HK-2 (cell line): ENCODE measurements at regions not wholly inside any gene's neighbourhood (a gene's known extent, or its start where the extent isn't known, plus 50 kb on each side); places are given as distances from the start of the nearest gene placed in this dataset.
A peak's percentile ranks its signal among the peaks of the same experiment; 100 is the strongest.

Experiments used
- DNase-seq: peaks from one replicate; pipeline ENCODE4 v3.0.0-alpha.2; 2018; ENCODE audit not compliant: unreplicated experiment

DNA sequence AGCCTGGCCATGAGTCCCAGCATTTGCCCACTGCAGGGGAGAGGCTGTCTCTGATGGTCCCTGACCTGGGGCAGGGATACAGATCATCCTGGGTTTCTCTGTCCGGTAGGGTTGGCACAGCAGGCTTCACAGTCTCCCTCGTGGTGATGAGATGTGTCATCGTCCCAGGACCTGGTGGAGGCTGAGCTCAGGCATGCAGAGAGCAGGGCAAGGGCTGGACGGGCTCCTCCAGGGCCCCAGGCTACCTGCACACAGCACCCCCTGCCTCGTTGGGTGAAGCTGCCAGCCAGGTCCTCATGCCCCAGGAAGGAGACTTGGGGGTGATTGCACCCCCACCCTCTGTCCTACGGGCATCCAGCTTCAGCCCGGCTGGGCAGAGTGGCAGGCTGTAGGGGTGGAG is 155.8 kb upstream of the GSE1 start:
- DNase-seq, result peak; percentile 37

DNA sequence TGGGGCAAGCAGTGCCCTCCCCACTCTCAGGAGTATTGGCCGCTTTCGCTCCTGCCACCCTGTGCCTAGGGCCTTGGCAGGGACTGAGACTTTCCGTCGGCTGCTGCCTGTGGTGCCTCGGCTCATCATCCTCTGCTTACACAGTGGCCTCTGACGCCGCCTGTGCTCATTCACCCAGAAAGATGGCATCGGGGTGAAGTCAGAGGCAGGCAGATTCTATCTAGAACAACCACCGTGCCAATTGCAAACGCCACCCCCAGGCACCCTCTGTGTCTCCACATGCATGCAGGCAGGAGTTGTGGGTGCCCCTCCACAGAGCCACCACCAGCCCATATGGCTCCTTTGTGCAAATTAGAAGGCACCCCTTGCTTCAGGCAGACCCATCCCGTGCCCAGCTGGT is 154.2 kb upstream of the GSE1 start:
- DNase-seq, result no peak

- no peak for DNase-seq
These were observed 153.4 kb upstream of the GSE1 start for GRCh38 chr16:85459529-85460251.

GRCh38 chr16:85460252-85461021 is 152.7 kb upstream of the GSE1 start:
- DNase-seq, result no peak

GRCh38 chr16:85461022-85461813 is 151.9 kb upstream of the GSE1 start:
- DNase-seq, result no peak

DNA sequence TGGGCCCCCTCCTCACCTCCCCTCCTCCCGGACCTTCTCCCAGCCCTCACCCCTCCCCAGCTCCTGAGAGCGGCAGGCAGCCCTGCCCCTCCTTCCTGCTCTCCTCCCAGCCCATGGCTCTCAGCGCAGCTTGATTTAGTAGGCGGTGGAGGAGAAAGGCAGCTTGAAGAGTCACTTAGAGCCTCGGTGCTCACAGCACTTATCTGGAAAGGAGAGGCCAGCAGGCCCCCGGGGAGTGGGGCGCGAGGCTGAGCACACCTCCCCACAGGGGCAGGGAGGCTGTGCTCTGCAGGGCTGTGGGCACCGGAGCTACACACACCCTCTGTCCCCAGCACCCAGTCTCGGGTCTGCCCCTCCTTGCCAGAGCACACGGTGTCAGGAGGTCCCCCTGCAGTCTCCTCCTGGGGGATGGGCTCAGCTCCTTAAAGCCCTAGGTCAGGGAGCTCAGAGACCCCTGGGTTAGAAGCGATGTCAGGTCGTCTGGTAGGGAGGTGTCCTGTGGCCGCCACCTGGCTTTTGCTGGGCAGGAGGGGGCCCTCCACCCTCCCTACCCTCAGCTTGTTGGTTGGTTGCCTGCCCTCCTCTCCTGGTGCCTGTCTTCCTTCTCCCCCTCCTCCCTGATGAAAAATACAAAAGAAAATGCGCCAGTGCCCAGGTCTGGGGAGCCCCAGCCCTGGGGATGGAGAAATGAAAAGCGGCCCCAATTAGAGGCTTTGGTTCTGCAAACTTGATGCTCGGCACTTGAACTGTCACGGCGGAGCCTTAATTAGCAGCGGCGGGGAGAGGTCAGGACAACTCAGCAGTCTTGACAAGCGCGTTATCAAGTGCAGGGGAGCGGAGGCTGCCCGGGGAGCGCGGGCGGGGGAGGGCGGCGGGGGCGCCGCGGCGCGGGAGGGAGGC is 151.1 kb upstream of the GSE1 start:
- no peak for DNase-seq

DNA sequence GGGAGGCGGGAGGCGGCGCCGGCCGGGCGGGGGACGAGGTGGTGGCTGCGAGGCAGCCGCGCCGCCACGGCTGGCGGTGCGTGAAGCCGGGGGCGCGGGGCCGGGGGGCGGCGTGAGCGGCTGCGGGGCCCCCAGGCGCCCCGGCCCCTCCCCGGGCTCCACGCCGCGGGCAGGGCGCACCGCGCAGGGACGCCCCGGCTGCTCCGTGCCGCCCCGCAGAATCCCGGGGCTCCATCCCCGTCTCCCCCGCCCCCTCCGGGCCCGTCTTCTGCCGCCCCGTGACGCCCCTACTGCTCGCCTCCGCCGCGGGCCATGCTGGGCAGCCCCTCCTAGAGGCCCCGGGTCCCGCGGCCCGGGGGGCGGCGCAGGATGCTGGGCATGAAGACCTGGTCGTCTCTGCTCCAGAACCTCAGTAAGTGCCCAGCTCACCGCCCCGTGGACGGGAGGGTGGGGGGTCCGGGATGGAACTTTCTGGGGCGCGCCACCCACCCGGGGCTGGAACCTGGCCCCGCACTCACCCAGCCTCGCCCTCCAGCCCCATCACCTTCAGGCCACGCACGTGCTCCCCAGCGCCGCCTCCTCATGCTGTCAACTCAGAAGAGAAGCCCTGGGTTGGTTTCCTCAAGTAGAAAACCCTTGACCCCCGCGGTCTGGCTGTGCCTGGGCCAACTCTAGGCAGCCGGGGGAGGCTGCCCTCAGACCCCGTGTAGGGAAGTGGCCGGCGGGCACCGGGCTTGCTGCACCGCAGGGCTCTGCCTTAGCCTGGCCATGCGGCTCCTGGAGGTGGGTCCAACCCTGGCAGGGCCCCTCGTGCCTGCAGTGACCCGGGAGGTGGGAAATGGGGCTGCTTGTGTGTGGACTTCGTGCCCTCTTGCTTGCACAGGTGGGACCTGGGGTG is 150.2 kb upstream of the GSE1 start:
- no peak for DNase-seq

GRCh38 chr16:85463672-85464382 is 149.3 kb upstream of the GSE1 start:
- DNase-seq, result no peak

DNA sequence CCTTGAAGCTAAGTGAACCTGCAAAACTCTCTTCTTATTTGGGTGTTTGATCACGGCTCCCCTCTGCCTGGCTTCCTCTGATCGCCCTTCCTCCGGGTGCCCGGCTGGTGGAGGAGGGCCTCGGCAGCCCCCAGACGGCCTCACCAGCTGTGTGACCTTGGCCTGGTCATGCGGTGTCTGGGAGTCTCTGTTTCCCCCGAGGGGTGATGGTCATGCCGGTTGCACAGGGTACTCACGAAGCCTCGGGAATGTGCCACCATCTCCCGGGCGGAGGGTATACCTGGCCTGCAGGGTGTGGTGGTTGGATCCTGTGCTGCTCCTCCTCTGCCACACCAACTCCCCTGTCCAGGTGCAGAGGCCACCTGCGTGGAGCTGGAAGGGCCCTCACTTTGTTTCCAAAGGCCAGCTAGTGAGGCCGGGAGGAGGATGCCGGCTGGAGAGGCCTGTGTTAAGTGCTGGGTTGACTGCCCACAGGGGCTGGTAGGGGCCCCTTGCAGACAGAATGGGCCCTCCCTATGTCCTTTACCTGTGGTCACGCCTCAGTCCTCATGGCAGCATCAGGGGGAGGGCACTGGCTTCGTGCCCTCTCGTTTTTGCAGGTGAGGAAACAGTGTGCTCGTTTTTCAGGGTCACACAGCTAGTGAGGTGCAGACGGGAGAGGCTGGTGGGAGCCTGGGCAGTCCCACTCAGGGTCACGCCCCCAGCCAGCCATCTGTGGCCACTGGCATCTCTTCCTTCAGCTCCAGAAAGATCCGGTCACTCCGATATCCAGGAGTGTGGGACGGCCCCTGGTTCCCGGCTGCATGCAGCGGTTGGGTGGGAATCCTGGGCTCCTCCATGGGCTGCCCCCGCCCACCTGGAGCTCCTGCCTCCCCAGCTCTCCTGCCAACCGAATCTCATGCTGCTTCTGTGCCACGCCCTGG is 148.5 kb upstream of the GSE1 start:
- DNase-seq, result no peak

- peak; percentile 9 for DNase-seq
These were observed 147.5 kb upstream of the GSE1 start for GRCh38 chr16:85465328-85466303.

- no peak for DNase-seq
These were observed 146.8 kb upstream of the GSE1 start for GRCh38 chr16:85466304-85466700.

DNA sequence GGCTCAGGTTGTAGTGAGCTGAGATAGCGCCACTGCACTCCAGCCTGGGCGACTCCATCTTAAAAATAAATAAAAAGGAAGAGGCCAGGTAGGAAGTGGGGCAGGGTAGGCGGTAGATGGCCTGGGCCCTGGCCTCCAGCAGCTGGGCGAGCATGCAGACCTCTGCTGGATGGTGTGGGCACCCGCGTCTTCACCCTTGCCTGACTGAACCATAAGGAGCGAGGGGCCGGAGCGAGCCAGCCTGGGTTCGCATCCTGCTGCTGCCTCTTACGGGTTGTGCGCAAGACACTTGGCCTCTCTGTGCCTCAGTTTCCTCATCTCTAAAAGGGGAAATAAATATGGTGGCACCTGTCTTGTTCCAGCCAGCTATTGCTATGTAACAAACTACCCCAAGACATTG is 146.1 kb upstream of the GSE1 start:
- no peak for DNase-seq

DNA sequence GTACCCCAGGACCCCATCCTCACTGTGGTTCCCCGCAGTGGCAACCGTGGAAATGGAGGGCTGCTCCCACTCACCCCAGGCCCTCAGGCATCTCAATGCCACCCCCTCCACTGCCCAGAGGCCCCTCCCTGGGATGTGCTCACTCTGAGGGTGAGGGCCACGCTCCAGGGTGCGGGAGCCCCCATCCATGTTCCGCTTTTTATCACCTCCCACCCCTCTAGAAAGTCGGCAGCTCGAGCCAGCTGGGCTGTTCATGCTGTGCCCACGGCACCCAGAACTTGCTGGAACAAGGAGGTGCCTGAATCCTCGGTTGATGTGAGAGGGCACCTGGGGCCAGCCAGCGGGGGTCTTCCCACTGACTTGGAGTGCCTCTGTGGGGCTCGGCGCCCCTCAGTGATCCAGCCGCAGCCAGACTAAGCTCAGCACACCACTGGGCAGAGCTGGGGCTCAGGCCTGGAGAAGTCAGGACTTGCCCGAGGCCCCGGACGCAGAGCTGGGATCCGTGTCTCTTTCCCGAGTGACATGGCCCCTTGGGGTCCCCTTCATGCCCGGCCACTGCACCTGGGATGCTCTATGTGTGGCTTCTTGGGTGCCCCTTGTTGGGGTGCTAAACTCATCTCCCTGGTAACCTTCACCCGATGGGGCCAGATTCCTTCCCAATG is 143.1 kb upstream of the GSE1 start:
- DNase-seq, result no peak

DNA sequence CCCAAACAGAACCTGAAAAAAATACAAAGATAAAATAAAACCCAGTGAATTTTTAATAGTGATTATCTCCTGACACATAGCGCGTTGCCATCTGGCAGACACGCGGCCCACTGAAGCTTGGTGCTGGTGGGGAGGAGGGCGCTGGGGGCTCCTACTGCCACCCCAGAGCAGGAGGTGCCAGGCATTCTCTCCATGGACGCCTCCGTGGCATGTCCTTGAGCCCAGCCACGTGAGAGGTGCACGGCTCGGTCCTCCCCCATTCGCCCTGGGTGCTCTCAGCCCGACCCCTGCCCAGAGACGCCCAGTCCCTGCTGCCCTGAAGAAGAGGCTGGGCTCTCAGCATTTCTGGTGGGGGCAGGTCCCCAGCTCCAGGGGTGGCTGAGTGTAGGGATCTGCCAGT is 142.2 kb upstream of the GSE1 start:
- DNase-seq, result no peak

GRCh38 chr16:85471469-85472431 is 141.4 kb upstream of the GSE1 start:
- no peak for DNase-seq

GRCh38 chr16:85472514-85472913 is 140.6 kb upstream of the GSE1 start:
- no peak for DNase-seq
